Keratinocyte (primary cell): ENCODE measurements at regions not wholly inside any gene's neighbourhood (a gene's known extent, or its start where the extent isn't known, plus 50 kb on each side); places are given as distances from the start of the nearest gene placed in this dataset.

Experiments
- DNase-seq: peaks from one replicate; pipeline ENCODE4 v3.0.0-alpha.2; 2011; ENCODE audit warnings: low read depth, missing footprints, low spot score
- FAIRE-seq: peaks from 2 replicates; lab custom pipeline; 2011; peaks lifted over from hg19 to GRCh38; lab: Jason Lieb, UNC
- H2AFZ ChIP-seq: 2 replicates; pipeline ENCODE4 v1.6.0; 2012; ENCODE audit warnings: low read length, control low read depth, inconsistent platforms; ENCODE audit not compliant: control insufficient read depth
- H3K27ac ChIP-seq: 2 replicates; pipeline ENCODE4 v1.5.1; 2011; ENCODE audit warnings: low read length; ENCODE audit not compliant: control insufficient read depth, insufficient read depth
- H3K27me3 ChIP-seq: 3 replicates; pipeline ENCODE4 v1.6.0; 2011; ENCODE audit warnings: low read length; ENCODE audit not compliant: control insufficient read depth, insufficient read depth; ENCODE audit errors: extremely low read depth
- H3K36me3 ChIP-seq, 2 experiments: 2 replicates in 1 of 2; 3 replicates in 1 of 2; pipeline ENCODE4 v1.5.1; 2011; ENCODE audit warnings: low read length in 2 of 2, mild to moderate bottlenecking in 1 of 2; ENCODE audit not compliant: control insufficient read depth in 2 of 2, insufficient read depth in 2 of 2; ENCODE audit errors: extremely low read depth in 1 of 2
- H3K4me1 ChIP-seq: 3 replicates; pipeline ENCODE4 v1.5.1; 2011; ENCODE audit warnings: low read length; ENCODE audit not compliant: control insufficient read depth, insufficient read depth; ENCODE audit errors: extremely low read depth
- H3K4me2 ChIP-seq: 3 replicates; pipeline ENCODE4 v1.6.0; 2011; ENCODE audit warnings: low read depth, low read length; ENCODE audit not compliant: control insufficient read depth, insufficient read depth; ENCODE audit errors: extremely low read depth
- H3K4me3 ChIP-seq, 3 experiments: fragments of 200-600 bp in 1 of 3; sonication (generic) in 1 of 3; 2 replicates in 2 of 3; 3 replicates in 1 of 3; pipeline ENCODE4 v1.5.1; 2011 to 2016; ENCODE audit warnings: low read length in 3 of 3, mild to moderate bottlenecking in 3 of 3, control low read depth in 2 of 3, inconsistent platforms in 1 of 3, low read depth in 1 of 3, mixed read lengths in 1 of 3, mixed run types in 1 of 3, moderate library complexity in 1 of 3; ENCODE audit not compliant: control insufficient read depth in 2 of 3, insufficient read depth in 2 of 3; ENCODE audit errors: extremely low read depth in 1 of 3
- H3K79me2 ChIP-seq: 2 replicates; pipeline ENCODE4 v1.6.0; 2012; ENCODE audit warnings: low read length; ENCODE audit not compliant: control insufficient read depth, insufficient read depth
- H3K9ac ChIP-seq: 3 replicates; pipeline ENCODE4 v1.6.0; 2011; ENCODE audit warnings: low read length; ENCODE audit not compliant: control insufficient read depth, insufficient read depth; ENCODE audit errors: extremely low read depth
- H3K9me1 ChIP-seq: 3 replicates; pipeline ENCODE4 v1.6.0; 2011; ENCODE audit warnings: low read length; ENCODE audit not compliant: control insufficient read depth, insufficient read depth; ENCODE audit errors: extremely low read depth
- H3K9me3 ChIP-seq: 2 replicates; pipeline ENCODE4 v1.5.1; 2012; ENCODE audit warnings: low read depth, low read length; ENCODE audit not compliant: control insufficient read depth
- H4K20me1 ChIP-seq: 3 replicates; pipeline ENCODE4 v1.6.0; 2011; ENCODE audit warnings: low read length; ENCODE audit not compliant: control insufficient read depth, insufficient read depth; ENCODE audit errors: extremely low read depth
- EZH2 ChIP-seq: IDR thresholded peaks from one replicate; pipeline ENCODE4 v1.6.1; 2012; ENCODE audit warnings: inconsistent platforms, mild to moderate bottlenecking, low read length, moderate library complexity
- dilution Hi-C: fragments of 300-500 bp; cut with MboI; formaldehyde crosslinking; loops from one replicate; pipeline ENCODE4 v1.7.0; 2020; ENCODE audit warnings: low sequenced_read_pairs; ENCODE audit not compliant: extremely low pct_ligation_motif_present
- TF ChIP-seq, protein P1 (sequence below), 3 experiments: IDR thresholded peaks in 1 of 3; conservative IDR thresholded peaks in 1 of 3; optimal IDR thresholded peaks in 1 of 3; 2 replicates in 2 of 3; 3 replicates in 1 of 3; pipeline versions ENCODE3 to v1.5.1; 2011; ENCODE audit warnings: low read length in 3 of 3, mild to moderate bottlenecking in 3 of 3, moderate library complexity in 2 of 3, control low read depth in 1 of 3, inconsistent platforms in 1 of 3; ENCODE audit not compliant: insufficient read depth in 2 of 3; ENCODE audit errors: extremely low read depth in 1 of 3

DNA sequence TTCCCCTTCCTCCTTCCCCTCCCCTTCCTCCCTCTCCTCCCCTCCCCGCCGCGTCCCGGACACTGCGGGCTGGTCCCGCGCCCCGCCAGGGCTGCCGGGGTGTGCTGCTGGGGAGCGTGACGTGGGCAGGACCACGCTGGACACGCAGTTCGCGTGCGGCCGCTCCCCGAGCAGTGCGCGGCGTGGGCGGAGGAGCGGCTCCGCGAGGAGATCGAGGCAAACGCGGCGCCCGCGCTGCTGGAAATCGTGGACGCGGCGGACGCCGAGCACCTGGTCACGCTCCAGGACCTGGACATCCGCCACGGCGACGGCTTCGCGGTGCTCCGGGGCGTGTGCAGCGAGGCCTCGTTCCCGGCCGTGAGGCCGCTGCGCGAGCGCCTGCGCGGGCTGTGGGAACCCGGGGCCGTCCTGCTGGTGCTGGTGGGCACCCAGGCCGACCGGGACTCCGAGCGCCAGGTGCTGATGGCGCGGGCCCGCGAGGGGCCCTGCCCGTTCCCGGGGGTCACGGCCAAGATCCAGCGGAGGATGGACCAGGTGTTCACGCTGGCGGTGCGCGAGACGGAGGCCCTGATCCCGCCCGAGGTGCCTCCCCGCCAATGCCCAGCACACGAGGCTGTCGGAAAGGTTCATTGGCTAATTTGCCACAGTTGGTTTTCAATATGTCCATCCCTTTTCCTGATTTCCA lies 84.3 kb downstream of the TNFAIP2 start:
- Histone ChIP-seq H3K27me3 (peaks cover 32% of the 10 kb centered on the region), H4K20me1 (no peaks in the 10 kb centered on the region), H3K9me3 (peaks cover 12% of the 10 kb centered on the region), H3K9ac (no peak overlapping the region), H3K9me1 (no peaks in the 10 kb centered on the region), H2AFZ (peak overlapping the region; percentile 15), H3K36me3 (no peaks in the 10 kb centered on the region), H3K4me1 (no peaks in the 10 kb centered on the region), H3K4me2 (peak overlapping the region; percentile 27), H3K27ac (no peak overlapping the region), H3K79me2 (no peaks in the 10 kb centered on the region), H3K4me3 (peak overlapping the region in 1 of 3 experiments; percentile 5)
- FAIRE-seq, result no peak
- DNase-seq, result no peak
- dilution Hi-C loops, result no loop called here
- TF ChIP-seq, protein P1, sequence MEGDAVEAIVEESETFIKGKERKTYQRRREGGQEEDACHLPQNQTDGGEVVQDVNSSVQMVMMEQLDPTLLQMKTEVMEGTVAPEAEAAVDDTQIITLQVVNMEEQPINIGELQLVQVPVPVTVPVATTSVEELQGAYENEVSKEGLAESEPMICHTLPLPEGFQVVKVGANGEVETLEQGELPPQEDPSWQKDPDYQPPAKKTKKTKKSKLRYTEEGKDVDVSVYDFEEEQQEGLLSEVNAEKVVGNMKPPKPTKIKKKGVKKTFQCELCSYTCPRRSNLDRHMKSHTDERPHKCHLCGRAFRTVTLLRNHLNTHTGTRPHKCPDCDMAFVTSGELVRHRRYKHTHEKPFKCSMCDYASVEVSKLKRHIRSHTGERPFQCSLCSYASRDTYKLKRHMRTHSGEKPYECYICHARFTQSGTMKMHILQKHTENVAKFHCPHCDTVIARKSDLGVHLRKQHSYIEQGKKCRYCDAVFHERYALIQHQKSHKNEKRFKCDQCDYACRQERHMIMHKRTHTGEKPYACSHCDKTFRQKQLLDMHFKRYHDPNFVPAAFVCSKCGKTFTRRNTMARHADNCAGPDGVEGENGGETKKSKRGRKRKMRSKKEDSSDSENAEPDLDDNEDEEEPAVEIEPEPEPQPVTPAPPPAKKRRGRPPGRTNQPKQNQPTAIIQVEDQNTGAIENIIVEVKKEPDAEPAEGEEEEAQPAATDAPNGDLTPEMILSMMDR (optimal IDR thresholded peaks at IDR 0.05 in 1 of 3, IDR thresholded peaks at IDR 0.05 in 1 of 3, conservative IDR thresholded peaks at IDR 0.05 in 1 of 3; ENCODE audit: extremely low read depth in 1 of 3, insufficient read depth in 2 of 3, low read length in 3 of 3), result no peak
- TF ChIP-seq EZH2, result peak; percentile 68

DNA sequence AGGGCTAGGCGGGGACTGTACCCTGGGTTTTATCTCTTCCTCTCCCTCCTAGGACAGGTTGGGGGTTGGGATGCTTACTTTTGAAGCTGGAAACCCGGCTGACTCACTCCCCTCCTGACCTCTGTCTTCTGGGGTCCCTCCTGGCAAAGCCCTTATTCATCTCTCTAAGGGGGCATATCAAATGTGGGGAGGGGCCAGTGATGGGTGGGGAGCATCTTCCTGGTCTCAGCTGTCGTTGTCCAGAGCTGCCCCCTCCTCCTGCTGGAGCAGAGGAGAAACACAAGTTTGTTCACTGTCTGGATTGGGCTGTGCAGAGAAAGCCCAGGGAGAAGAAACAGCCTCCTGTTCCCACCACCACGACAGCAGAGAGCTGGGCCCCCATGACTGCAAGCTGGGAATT lies 85.8 kb downstream of the TNFAIP2 start:
- Histone ChIP-seq H3K9me3 (peaks cover 9% of the 10 kb centered on the region), H3K4me3 (no peak overlapping the region), H3K36me3 (no peaks in the 10 kb centered on the region), H3K27me3 (peaks cover 32% of the 10 kb centered on the region), H3K4me1 (no peaks in the 10 kb centered on the region), H4K20me1 (no peaks in the 10 kb centered on the region), H3K9me1 (no peaks in the 10 kb centered on the region), H3K9ac (no peak overlapping the region), H3K4me2 (no peak overlapping the region), H3K79me2 (no peaks in the 10 kb centered on the region), H2AFZ (no peak overlapping the region), H3K27ac (no peak overlapping the region)
- DNase-seq (no peak), FAIRE-seq (no peak)
- TF ChIP-seq, protein P1 (optimal IDR thresholded peaks at IDR 0.05 in 1 of 3, IDR thresholded peaks at IDR 0.05 in 1 of 3, conservative IDR thresholded peaks at IDR 0.05 in 1 of 3; ENCODE audit: extremely low read depth in 1 of 3, insufficient read depth in 2 of 3, low read length in 3 of 3), result no peak
- TF ChIP-seq EZH2, result no peak
- dilution Hi-C loops, result no loop called here
